GM23338 (cell line): ENCODE measurements at regions not wholly inside any gene's neighbourhood (a gene's known extent, or its start where the extent isn't known, plus 50 kb on each side); places are given as distances from the start of the nearest gene placed in this dataset.

Experiments used
- ATAC-seq: fragments of 200-7000 bp; cut with Tn5 transposase; 3 replicates; pipeline ENCODE4 v1.9.1; 2020
- DNase-seq: peaks from one replicate; pipeline ENCODE4 v3.0.0-alpha.2; 2015; ENCODE audit warnings: low spot score
- H2AFZ ChIP-seq: fragments of 200-600 bp; sonication (generic); 2 replicates; pipeline ENCODE4 v1.8.0; 2016; ENCODE audit warnings: antibody characterized with exemption, mild to moderate bottlenecking, moderate library complexity
- H3F3A ChIP-seq: fragments of 200-600 bp; sonication (generic); replicated peaks from 2 replicates; pipeline ENCODE4 v1.8.0; 2017; ENCODE audit warnings: antibody characterized with exemption, mixed run types, low read depth
- H3K27ac ChIP-seq: fragments of 200-600 bp; sonication (generic); 2 replicates; pipeline ENCODE4 v1.6.1; 2016; ENCODE audit warnings: low read depth
- H3K27me3 ChIP-seq: fragments of 200-600 bp; sonication (generic); 2 replicates; pipeline ENCODE4 v1.8.0; 2016; ENCODE audit warnings: mild to moderate bottlenecking, mixed run types, moderate library complexity; ENCODE audit not compliant: insufficient read depth
- H3K36me3 ChIP-seq: fragments of 200-600 bp; sonication (generic); 2 replicates; pipeline ENCODE4 v1.8.0; 2016; ENCODE audit warnings: mild to moderate bottlenecking; ENCODE audit not compliant: insufficient read depth
- H3K4me1 ChIP-seq: fragments of 200-600 bp; sonication (generic); 2 replicates; pipeline ENCODE4 v1.8.0; 2016; ENCODE audit warnings: mild to moderate bottlenecking, moderate library complexity; ENCODE audit not compliant: insufficient read depth
- H3K4me2 ChIP-seq: fragments of 200-600 bp; sonication (generic); 2 replicates; pipeline ENCODE4 v1.7.1; 2017; ENCODE audit warnings: mixed run types
- H3K4me3 ChIP-seq: fragments of 200-600 bp; sonication (generic); 2 replicates; pipeline ENCODE4 v1.6.1; 2016; ENCODE audit warnings: mixed run types
- H3K79me2 ChIP-seq: fragments of 200-600 bp; sonication (generic); replicated peaks from 2 replicates; pipeline ENCODE4 v1.8.0; 2017; ENCODE audit warnings: mild to moderate bottlenecking; ENCODE audit not compliant: insufficient read depth
- H3K9me2 ChIP-seq: fragments of 200-600 bp; sonication (generic); 2 replicates; pipeline ENCODE4 v1.8.0; 2017; ENCODE audit not compliant: insufficient read depth
- H4K20me1 ChIP-seq: fragments of 200-600 bp; sonication (generic); replicated peaks from 2 replicates; pipeline ENCODE4 v1.8.0; 2017; ENCODE audit warnings: mild to moderate bottlenecking; ENCODE audit not compliant: insufficient read depth
- H3K27ac Mint-ChIP-seq: 2 replicates; pipeline ENCODE4 v1.8.0; 2020; ENCODE audit warnings: inconsistent platforms, mild to moderate bottlenecking, moderate library complexity, mixed read lengths
- H3K27me3 Mint-ChIP-seq: 3 replicates; pipeline ENCODE4 v1.8.0; 2022; ENCODE audit warnings: low read depth, mild to moderate bottlenecking, moderate library complexity, mixed read lengths, inconsistent platforms; ENCODE audit not compliant: insufficient read depth, poor library complexity
- H3K36me3 Mint-ChIP-seq: 3 replicates; pipeline ENCODE4 v1.8.0; 2021; ENCODE audit warnings: low read depth, mild to moderate bottlenecking, inconsistent platforms, moderate library complexity, mixed read lengths
- H3K4me1 Mint-ChIP-seq: 3 replicates; pipeline ENCODE4 v1.8.0; 2020; ENCODE audit warnings: mild to moderate bottlenecking, inconsistent platforms, mixed read lengths
- H3K4me3 Mint-ChIP-seq: 3 replicates; pipeline ENCODE4 v1.8.0; 2021; ENCODE audit warnings: moderate library complexity, mild to moderate bottlenecking, inconsistent platforms, mixed read lengths
- H3K9me3 Mint-ChIP-seq: 3 replicates; pipeline ENCODE4 v1.8.0; 2020; ENCODE audit warnings: moderate library complexity, mild to moderate bottlenecking, inconsistent platforms, mixed read lengths
- CREB1 ChIP-seq: fragments of 250-450 bp; sonication (Bioruptor Pico); IDR thresholded peaks from 2 replicates; pipeline ENCODE4 v1.5.0; 2020; ENCODE audit warnings: low read depth, mild to moderate bottlenecking, moderate library complexity
- ETS1 ChIP-seq: IDR thresholded peaks from 2 replicates; pipeline ENCODE4 v1.6.1; 2016; ENCODE audit warnings: antibody characterized with exemption
- EZH2 ChIP-seq: fragments of 200-600 bp; sonication (generic); IDR thresholded peaks from one replicate; pipeline ENCODE4 v1.8.0; 2017; ENCODE audit warnings: antibody characterized with exemption, mild to moderate bottlenecking, low read depth; ENCODE audit not compliant: unreplicated experiment
- EZH2phosphoT487 ChIP-seq: fragments of 200-600 bp; sonication (generic); IDR thresholded peaks from one replicate; pipeline ENCODE4 v1.8.1; 2018; ENCODE audit warnings: antibody characterized with exemption; ENCODE audit not compliant: unreplicated experiment
- JUNB ChIP-seq: IDR thresholded peaks from one replicate; pipeline ENCODE4 v1.6.1; 2016; ENCODE audit warnings: antibody characterized with exemption; ENCODE audit not compliant: unreplicated experiment
- NANOG ChIP-seq: IDR thresholded peaks from 2 replicates; pipeline ENCODE4 v1.6.1; 2016; ENCODE audit warnings: antibody characterized with exemption, borderline replicate concordance
- POLR2AphosphoS5 ChIP-seq: IDR thresholded peaks from 2 replicates; pipeline ENCODE4 v1.6.1; 2016; ENCODE audit warnings: antibody characterized with exemption, low read depth
- STAT1 ChIP-seq: IDR thresholded peaks from one replicate; pipeline ENCODE4 v1.6.1; 2016; ENCODE audit warnings: antibody characterized with exemption; ENCODE audit not compliant: unreplicated experiment
- ZNF114 ChIP-seq: fragments of 250-450 bp; sonication (Bioruptor Pico); IDR thresholded peaks from 2 replicates; pipeline ENCODE4 v1.5.0; 2020; ENCODE audit warnings: mild to moderate bottlenecking, moderate library complexity
- ZNF331 ChIP-seq: fragments of 250-450 bp; sonication (Bioruptor Pico); IDR thresholded peaks from 2 replicates; pipeline ENCODE4 v1.5.0; 2020; ENCODE audit warnings: low read depth, mild to moderate bottlenecking, moderate library complexity
- TF ChIP-seq, protein P1 (sequence below): IDR thresholded peaks from one replicate; pipeline ENCODE4 v1.6.1; 2018; ENCODE audit warnings: antibody characterized with exemption; ENCODE audit not compliant: unreplicated experiment
- TF ChIP-seq, protein P2 (sequence below): fragments of 250-450 bp; sonication (Bioruptor Pico); IDR thresholded peaks from 2 replicates; pipeline ENCODE4 v1.5.0; 2020; ENCODE audit warnings: mild to moderate bottlenecking, moderate library complexity
- TF ChIP-seq, protein P3 (sequence below), 2 experiments: fragments of 200-600 bp in 1 of 2; sonication (generic) in 1 of 2; conservative IDR thresholded peaks; 2 replicates each; pipeline versions ENCODE4 v1.5.1 to v1.6.1; 2016 to 2017; ENCODE audit warnings: antibody characterized with exemption in 2 of 2, low read depth in 2 of 2, mild to moderate bottlenecking in 2 of 2, moderate library complexity in 1 of 2

DNA sequence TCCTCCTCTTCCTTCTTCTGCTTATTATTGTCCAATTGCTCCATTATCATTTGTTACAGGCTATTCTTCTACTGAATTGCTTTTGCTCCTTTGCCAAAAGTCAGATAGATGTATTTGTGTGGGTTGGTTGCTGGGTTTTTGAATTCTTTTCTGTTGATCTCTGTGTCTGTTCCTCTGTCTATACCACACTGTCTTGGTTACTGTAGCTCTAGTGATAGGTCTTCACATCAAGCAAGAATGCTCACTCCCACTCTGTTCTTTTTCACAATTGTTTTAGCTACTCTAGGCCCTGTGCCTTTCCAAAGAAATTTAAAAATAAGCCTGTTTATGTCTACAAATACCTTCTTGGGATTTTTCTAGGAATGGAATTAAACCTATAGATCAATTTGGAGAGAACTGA, 217.2 kb downstream of the GALR1 start:
- no peak overlapping the region for H2AFZ ChIP-seq
- H3K27ac ChIP-seq: no peak overlapping the region
- Mint-ChIP-seq H3K27ac (no peak overlapping the region), H3K36me3 (no peaks in the 10 kb centered on the region), H3K4me3 (no peak overlapping the region), H3K27me3 (no peaks in the 10 kb centered on the region), H3K4me1 (peaks cover 10% of the 10 kb centered on the region), H3K9me3 (no peaks in the 10 kb centered on the region)
- no peaks in the 10 kb centered on the region for H3K27me3 ChIP-seq
- no peak overlapping the region for H3K4me2 ChIP-seq
- no peaks in the 10 kb centered on the region for H3F3A ChIP-seq
- DNase-seq (no peak), ATAC-seq (no peak)
- H3K79me2 ChIP-seq: no peaks in the 10 kb centered on the region
- H3K4me3 ChIP-seq: no peak overlapping the region
- H3K36me3 ChIP-seq: peaks cover 3% of the 10 kb centered on the region; the same call in 1 of the 2 replicates
- no peaks in the 10 kb centered on the region for H4K20me1 ChIP-seq
- H3K4me1 ChIP-seq: peaks cover 10% of the 10 kb centered on the region
- TF ChIP-seq ZNF114 (no peak), STAT1 (no peak), NANOG (no peak), CREB1 (CRISPR knock-in tag) (no peak), ETS1 (no peak), EZH2phosphoT487 (no peak), EZH2 (no peak), JUNB (no peak), POLR2AphosphoS5 (no peak), ZNF331 (CRISPR knock-in tag) (no peak)
- TF ChIP-seq, protein P1, sequence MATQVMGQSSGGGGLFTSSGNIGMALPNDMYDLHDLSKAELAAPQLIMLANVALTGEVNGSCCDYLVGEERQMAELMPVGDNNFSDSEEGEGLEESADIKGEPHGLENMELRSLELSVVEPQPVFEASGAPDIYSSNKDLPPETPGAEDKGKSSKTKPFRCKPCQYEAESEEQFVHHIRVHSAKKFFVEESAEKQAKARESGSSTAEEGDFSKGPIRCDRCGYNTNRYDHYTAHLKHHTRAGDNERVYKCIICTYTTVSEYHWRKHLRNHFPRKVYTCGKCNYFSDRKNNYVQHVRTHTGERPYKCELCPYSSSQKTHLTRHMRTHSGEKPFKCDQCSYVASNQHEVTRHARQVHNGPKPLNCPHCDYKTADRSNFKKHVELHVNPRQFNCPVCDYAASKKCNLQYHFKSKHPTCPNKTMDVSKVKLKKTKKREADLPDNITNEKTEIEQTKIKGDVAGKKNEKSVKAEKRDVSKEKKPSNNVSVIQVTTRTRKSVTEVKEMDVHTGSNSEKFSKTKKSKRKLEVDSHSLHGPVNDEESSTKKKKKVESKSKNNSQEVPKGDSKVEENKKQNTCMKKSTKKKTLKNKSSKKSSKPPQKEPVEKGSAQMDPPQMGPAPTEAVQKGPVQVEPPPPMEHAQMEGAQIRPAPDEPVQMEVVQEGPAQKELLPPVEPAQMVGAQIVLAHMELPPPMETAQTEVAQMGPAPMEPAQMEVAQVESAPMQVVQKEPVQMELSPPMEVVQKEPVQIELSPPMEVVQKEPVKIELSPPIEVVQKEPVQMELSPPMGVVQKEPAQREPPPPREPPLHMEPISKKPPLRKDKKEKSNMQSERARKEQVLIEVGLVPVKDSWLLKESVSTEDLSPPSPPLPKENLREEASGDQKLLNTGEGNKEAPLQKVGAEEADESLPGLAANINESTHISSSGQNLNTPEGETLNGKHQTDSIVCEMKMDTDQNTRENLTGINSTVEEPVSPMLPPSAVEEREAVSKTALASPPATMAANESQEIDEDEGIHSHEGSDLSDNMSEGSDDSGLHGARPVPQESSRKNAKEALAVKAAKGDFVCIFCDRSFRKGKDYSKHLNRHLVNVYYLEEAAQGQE: no peak
- TF ChIP-seq, protein P2, sequence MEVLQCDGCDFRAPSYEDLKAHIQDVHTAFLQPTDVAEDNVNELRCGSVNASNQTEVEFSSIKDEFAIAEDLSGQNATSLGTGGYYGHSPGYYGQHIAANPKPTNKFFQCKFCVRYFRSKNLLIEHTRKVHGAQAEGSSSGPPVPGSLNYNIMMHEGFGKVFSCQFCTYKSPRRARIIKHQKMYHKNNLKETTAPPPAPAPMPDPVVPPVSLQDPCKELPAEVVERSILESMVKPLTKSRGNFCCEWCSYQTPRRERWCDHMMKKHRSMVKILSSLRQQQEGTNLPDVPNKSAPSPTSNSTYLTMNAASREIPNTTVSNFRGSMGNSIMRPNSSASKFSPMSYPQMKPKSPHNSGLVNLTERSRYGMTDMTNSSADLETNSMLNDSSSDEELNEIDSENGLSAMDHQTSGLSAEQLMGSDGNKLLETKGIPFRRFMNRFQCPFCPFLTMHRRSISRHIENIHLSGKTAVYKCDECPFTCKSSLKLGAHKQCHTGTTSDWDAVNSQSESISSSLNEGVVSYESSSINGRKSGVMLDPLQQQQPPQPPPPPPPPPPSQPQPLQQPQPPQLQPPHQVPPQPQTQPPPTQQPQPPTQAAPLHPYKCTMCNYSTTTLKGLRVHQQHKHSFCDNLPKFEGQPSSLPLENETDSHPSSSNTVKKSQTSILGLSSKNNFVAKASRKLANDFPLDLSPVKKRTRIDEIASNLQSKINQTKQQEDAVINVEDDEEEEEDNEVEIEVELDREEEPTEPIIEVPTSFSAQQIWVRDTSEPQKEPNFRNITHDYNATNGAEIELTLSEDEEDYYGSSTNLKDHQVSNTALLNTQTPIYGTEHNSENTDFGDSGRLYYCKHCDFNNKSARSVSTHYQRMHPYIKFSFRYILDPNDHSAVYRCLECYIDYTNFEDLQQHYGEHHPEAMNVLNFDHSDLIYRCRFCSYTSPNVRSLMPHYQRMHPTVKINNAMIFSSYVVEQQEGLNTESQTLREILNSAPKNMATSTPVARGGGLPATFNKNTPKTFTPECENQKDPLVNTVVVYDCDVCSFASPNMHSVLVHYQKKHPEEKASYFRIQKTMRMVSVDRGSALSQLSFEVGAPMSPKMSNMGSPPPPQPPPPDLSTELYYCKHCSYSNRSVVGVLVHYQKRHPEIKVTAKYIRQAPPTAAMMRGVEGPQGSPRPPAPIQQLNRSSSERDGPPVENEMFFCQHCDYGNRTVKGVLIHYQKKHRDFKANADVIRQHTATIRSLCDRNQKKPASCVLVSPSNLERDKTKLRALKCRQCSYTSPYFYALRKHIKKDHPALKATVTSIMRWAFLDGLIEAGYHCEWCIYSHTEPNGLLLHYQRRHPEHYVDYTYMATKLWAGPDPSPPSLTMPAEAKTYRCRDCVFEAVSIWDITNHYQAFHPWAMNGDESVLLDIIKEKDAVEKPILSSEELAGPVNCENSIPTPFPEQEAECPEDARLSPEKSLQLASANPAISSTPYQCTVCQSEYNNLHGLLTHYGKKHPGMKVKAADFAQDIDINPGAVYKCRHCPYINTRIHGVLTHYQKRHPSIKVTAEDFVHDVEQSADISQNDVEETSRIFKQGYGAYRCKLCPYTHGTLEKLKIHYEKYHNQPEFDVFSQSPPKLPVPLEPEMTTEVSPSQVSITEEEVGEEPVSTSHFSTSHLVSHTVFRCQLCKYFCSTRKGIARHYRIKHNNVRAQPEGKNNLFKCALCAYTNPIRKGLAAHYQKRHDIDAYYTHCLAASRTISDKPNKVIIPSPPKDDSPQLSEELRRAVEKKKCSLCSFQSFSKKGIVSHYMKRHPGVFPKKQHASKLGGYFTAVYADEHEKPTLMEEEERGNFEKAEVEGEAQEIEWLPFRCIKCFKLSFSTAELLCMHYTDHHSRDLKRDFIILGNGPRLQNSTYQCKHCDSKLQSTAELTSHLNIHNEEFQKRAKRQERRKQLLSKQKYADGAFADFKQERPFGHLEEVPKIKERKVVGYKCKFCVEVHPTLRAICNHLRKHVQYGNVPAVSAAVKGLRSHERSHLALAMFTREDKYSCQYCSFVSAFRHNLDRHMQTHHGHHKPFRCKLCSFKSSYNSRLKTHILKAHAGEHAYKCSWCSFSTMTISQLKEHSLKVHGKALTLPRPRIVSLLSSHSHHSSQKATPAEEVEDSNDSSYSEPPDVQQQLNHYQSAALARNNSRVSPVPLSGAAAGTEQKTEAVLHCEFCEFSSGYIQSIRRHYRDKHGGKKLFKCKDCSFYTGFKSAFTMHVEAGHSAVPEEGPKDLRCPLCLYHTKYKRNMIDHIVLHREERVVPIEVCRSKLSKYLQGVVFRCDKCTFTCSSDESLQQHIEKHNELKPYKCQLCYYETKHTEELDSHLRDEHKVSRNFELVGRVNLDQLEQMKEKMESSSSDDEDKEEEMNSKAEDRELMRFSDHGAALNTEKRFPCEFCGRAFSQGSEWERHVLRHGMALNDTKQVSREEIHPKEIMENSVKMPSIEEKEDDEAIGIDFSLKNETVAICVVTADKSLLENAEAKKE (CRISPR knock-in tag): no peak
- TF ChIP-seq, protein P3, sequence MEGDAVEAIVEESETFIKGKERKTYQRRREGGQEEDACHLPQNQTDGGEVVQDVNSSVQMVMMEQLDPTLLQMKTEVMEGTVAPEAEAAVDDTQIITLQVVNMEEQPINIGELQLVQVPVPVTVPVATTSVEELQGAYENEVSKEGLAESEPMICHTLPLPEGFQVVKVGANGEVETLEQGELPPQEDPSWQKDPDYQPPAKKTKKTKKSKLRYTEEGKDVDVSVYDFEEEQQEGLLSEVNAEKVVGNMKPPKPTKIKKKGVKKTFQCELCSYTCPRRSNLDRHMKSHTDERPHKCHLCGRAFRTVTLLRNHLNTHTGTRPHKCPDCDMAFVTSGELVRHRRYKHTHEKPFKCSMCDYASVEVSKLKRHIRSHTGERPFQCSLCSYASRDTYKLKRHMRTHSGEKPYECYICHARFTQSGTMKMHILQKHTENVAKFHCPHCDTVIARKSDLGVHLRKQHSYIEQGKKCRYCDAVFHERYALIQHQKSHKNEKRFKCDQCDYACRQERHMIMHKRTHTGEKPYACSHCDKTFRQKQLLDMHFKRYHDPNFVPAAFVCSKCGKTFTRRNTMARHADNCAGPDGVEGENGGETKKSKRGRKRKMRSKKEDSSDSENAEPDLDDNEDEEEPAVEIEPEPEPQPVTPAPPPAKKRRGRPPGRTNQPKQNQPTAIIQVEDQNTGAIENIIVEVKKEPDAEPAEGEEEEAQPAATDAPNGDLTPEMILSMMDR (conservative IDR thresholded peaks at IDR 0.05; ENCODE audit: low read depth in 2 of 2): no peak
- 0 out of 2 replicates have a peak, but pooled peaks cover 8% of the 10 kb centered on the region for H3K9me2 ChIP-seq
